Panc1 (cell line): ENCODE measurements at regions not wholly inside any gene's neighbourhood (a gene's known extent, or its start where the extent isn't known, plus 50 kb on each side); places are given as distances from the start of the nearest gene placed in this dataset.

Experiments
- ATAC-seq: fragments of 200-7000 bp; cut with Tn5 transposase; 2 replicates; pipeline ENCODE4 v1.9.1; 2020; ENCODE audit warnings: mild to moderate bottlenecking, moderate library complexity
- BruUV-seq: library from RNA; stranded (reverse); fragments of 400-500 nt; replicated peaks from 2 replicates; lab custom pipeline; 2021; lab: Mats Ljungman, UMichigan
- CTCF ChIA-PET: fragments of 300-600 bp; sonication (Branson Sonifier 250); formaldehyde crosslinking; loops from one replicate; lab custom pipeline; 2022; ENCODE audit warnings: antibody characterized with exemption; lab: Charles Lee
- POLR2A ChIA-PET: fragments of 300-600 bp; sonication (Branson Sonifier 250); formaldehyde crosslinking; loops from one replicate; lab custom pipeline; 2022; ENCODE audit warnings: antibody characterized with exemption; lab: Charles Lee
- DNase-seq: peaks from one replicate; pipeline ENCODE4 v3.0.0-alpha.2; 2010; ENCODE audit warnings: low read depth, low spot score
- H3K27ac ChIP-seq: 2 replicates; pipeline ENCODE4 v1.5.1; 2011; ENCODE audit warnings: mild to moderate bottlenecking, low read length, inconsistent platforms
- H3K27me3 ChIP-seq: fragments of 200-500 bp; sonication (Bioruptor generic); 2 replicates; pipeline ENCODE4 v1.6.0; 2014; ENCODE audit warnings: low read length, inconsistent platforms; ENCODE audit not compliant: control insufficient read depth, insufficient read depth
- H3K36me3 ChIP-seq: fragments of 200-500 bp; sonication (Bioruptor generic); 2 replicates; pipeline ENCODE4 v1.5.1; 2014; ENCODE audit warnings: inconsistent platforms, mild to moderate bottlenecking, low read length, moderate library complexity; ENCODE audit not compliant: control insufficient read depth, insufficient read depth
- H3K4me1 ChIP-seq: 2 replicates; pipeline ENCODE4 v1.5.1; 2011; ENCODE audit warnings: inconsistent platforms, mild to moderate bottlenecking, low read length, moderate library complexity; ENCODE audit not compliant: control insufficient read depth, insufficient read depth
- H3K4me3 ChIP-seq, 2 experiments: 2 replicates each; pipeline ENCODE4 v1.5.1; 2011 to 2012; ENCODE audit warnings: low read depth in 2 of 2, low read length in 2 of 2, mild to moderate bottlenecking in 2 of 2, inconsistent platforms in 1 of 2, moderate library complexity in 1 of 2
- H3K9me3 ChIP-seq: fragments of 200-500 bp; sonication (Bioruptor generic); 2 replicates; pipeline ENCODE4 v1.5.1; 2014; ENCODE audit warnings: low read depth, mild to moderate bottlenecking, inconsistent platforms, low read length, moderate library complexity; ENCODE audit not compliant: control insufficient read depth, insufficient read depth
- CTCF ChIP-seq: fragments of 450-650 bp; IDR thresholded peaks from 2 replicates; pipeline ENCODE4 v1.5.1; 2017; ENCODE audit warnings: mild to moderate bottlenecking
- POLR2AphosphoS5 ChIP-seq: IDR thresholded peaks from 2 replicates; pipeline ENCODE4 v1.6.1; 2012; ENCODE audit warnings: mild to moderate bottlenecking, low read depth, low read length, moderate library complexity
- REST ChIP-seq, 2 experiments: IDR thresholded peaks; 2 replicates each; pipeline ENCODE4 v1.6.1; 2011 to 2012; ENCODE audit warnings: low read depth in 2 of 2, control low read depth in 1 of 2, low read length in 1 of 2, mild to moderate bottlenecking in 1 of 2, moderate library complexity in 1 of 2; ENCODE audit not compliant: insufficient read depth in 1 of 2
- SIN3A ChIP-seq: IDR thresholded peaks from 2 replicates; pipeline ENCODE4 v1.6.1; 2012; ENCODE audit warnings: low read depth, mild to moderate bottlenecking, low read length, moderate library complexity, borderline replicate concordance; ENCODE audit not compliant: insufficient read depth
- TCF7L2 ChIP-seq: IDR thresholded peaks from 2 replicates; pipeline ENCODE4 v1.6.1; 2011; ENCODE audit warnings: mild to moderate bottlenecking, low read depth, low read length, inconsistent platforms
- in situ Hi-C: cut with HindIII; loops from 2 replicates; pipeline ENCODE4 v1.10.0; 2016; ENCODE audit warnings: low sequenced_read_pairs, low pct_unique_long_range_greater_than_20kb
- intact Hi-C: fragments of 100-400 bp; cut with micrococcal nuclease; formaldehyde crosslinking; loops from one replicate; pipeline ENCODE4 v1.10.0; 2022; ENCODE audit not compliant: unreplicated experiment

DNA sequence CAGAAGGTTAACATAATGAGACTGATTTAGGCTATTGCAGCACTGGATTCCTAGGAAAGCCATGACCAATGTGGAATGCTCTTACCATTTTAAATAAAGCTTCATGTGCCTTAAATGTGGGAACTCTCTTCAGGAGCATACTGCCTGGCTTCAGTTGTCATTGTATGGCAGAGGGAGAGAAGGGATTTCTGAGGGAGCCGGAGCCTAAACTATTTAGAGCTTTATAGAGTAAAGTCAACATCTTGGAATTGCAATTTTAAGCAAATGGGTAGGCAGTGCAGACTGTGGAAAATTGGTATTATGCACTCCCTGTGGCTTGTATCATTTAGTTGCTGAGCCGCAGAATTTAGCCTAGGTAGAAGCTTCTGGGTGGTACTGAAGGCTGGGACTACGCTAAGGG lies 2041.4 kb downstream of the PCDH9 start:
- Histone ChIP-seq H3K9me3 (no peaks in the 10 kb centered on the region), H3K27me3 (no peaks in the 10 kb centered on the region), H3K36me3 (no peaks in the 10 kb centered on the region), H3K4me3 (no peak overlapping the region), H3K4me1 (no peaks in the 10 kb centered on the region), H3K27ac (no peak overlapping the region)
- BruUV-seq: no TSS peak
- no peak for DNase-seq
- CTCF ChIA-PET: no interaction called here
- TF ChIP-seq REST (IDR thresholded peaks at IDR 0.05; ENCODE audit: insufficient read depth in 1 of 2, low read depth in 2 of 2, low read length in 1 of 2) (no peak), CTCF (no peak), POLR2AphosphoS5 (no peak), TCF7L2 (no peak), SIN3A (no peak)
- intact Hi-C loops (no loop called here), in situ Hi-C loops (no loop called here)
- POLR2A ChIA-PET: no interaction called here
- ATAC-seq: no peak

DNA sequence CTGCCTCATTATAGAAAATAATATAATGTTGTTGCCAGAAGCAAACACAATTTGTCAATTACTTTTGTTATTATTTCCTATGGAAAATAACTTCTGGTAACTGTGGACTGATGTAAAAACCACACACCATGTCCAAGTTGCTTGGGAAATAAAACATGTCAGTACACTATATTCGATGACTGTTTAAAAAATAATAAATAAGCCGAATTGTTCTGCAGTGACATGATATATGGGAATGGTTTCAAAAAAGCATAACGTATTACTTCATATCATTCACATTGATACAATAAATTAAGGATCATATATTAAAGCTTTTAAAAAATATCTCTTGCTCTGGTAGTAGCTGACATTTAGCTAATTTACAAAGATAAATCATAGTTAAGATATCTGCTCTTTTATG lies 2062.1 kb downstream of the PCDH9 start:
- no peaks in the 10 kb centered on the region for H3K27me3 ChIP-seq
- DNase-seq (no peak), ATAC-seq (no peak)
- BruUV-seq: no TSS peak
- POLR2A ChIA-PET: no interaction called here
- intact Hi-C loops (no loop called here), in situ Hi-C loops (no loop called here)
- no peak overlapping the region for H3K27ac ChIP-seq
- H3K36me3 ChIP-seq: no peaks in the 10 kb centered on the region
- no peak overlapping the region for H3K4me3 ChIP-seq
- TF ChIP-seq REST (IDR thresholded peaks at IDR 0.05; ENCODE audit: insufficient read depth in 1 of 2, low read depth in 2 of 2, low read length in 1 of 2) (no peak), POLR2AphosphoS5 (no peak)
- no peaks in the 10 kb centered on the region for H3K4me1 ChIP-seq
- CTCF ChIA-PET: no interaction called here
- no peaks in the 10 kb centered on the region for H3K9me3 ChIP-seq
